HEK293 (cell line): ENCODE measurements at regions not wholly inside any gene's neighbourhood (a gene's known extent, or its start where the extent isn't known, plus 50 kb on each side); places are given as distances from the start of the nearest gene placed in this dataset.

Experiments
- CTCF ChIA-PET: fragments of 350-600 bp; formaldehyde crosslinking; extraction: SDS; loops from one replicate; lab custom pipeline; 2021; ENCODE audit warnings: antibody characterized with exemption; lab: Yijun Ruan, JAX
- POLR2A ChIA-PET: fragments of 300-600 bp; formaldehyde crosslinking; extraction: SDS; loops from one replicate; lab custom pipeline; 2020; ENCODE audit warnings: antibody characterized with exemption, inconsistent platforms; lab: Yijun Ruan, JAX
- H3K27ac ChIP-seq: fragments of 200-500 bp; sonication (Bioruptor generic); 2 replicates; pipeline ENCODE4 v1.5.1; 2014; ENCODE audit warnings: low read depth, low read length, control low read depth, inconsistent platforms; ENCODE audit errors: extremely low read depth
- H3K36me3 ChIP-seq, 2 experiments: fragments of 200-500 bp in 1 of 2; sonication (Bioruptor generic) in 1 of 2; 1 replicate in 1 of 2; 2 replicates in 1 of 2; pipeline ENCODE4 v1.5.1; 2014 to 2017; ENCODE audit warnings: inconsistent platforms in 2 of 2, low read length in 2 of 2; ENCODE audit not compliant: control insufficient read depth in 2 of 2, insufficient read depth in 1 of 2
- H3K4me1 ChIP-seq: fragments of 200-500 bp; sonication (Bioruptor generic); 2 replicates; pipeline ENCODE4 v1.5.1; 2014; ENCODE audit warnings: mild to moderate bottlenecking, low read length, inconsistent platforms; ENCODE audit not compliant: control insufficient read depth, insufficient read depth
- H3K4me3 ChIP-seq: 2 replicates; pipeline ENCODE4 v1.5.1; 2011; ENCODE audit warnings: low read depth, mild to moderate bottlenecking, control low read depth, low read length, moderate library complexity
- H3K9me3 ChIP-seq: fragments of 200-500 bp; sonication (Bioruptor generic); 2 replicates; pipeline ENCODE4 v1.5.1; 2014; ENCODE audit warnings: low read depth, low read length, inconsistent platforms; ENCODE audit not compliant: control insufficient read depth, insufficient read depth
- GLI2 ChIP-seq: fragments of 450-650 bp; formaldehyde crosslinking; IDR thresholded peaks from 2 replicates; pipeline ENCODE4; 2017; ENCODE audit warnings: missing biosample characterization, missing genetic modification characterization, low read depth, borderline replicate concordance
- MZF1 ChIP-seq: fragments of 450-650 bp; formaldehyde crosslinking; IDR thresholded peaks from 2 replicates; pipeline ENCODE4 v1.5.1; 2017; ENCODE audit warnings: missing biosample characterization, missing genetic modification characterization, borderline replicate concordance
- PRDM1 ChIP-seq: fragments of 450-650 bp; formaldehyde crosslinking; IDR thresholded peaks from 2 replicates; pipeline ENCODE4; 2016; ENCODE audit warnings: missing biosample characterization, missing genetic modification characterization
- TCF7L2 ChIP-seq: IDR thresholded peaks from 2 replicates; pipeline ENCODE4 v1.6.1; 2011; ENCODE audit warnings: low read depth, mild to moderate bottlenecking, inconsistent platforms, low read length, moderate library complexity, borderline replicate concordance
- ZFHX2 ChIP-seq: fragments of 450-650 bp; formaldehyde crosslinking; conservative IDR thresholded peaks from 2 replicates; pipeline ENCODE4 v1.5.1; 2016; ENCODE audit warnings: missing biosample characterization, missing genetic modification characterization
- ZIC2 ChIP-seq: fragments of 450-650 bp; formaldehyde crosslinking; IDR thresholded peaks from 2 replicates; pipeline ENCODE4 v1.5.1; 2016; ENCODE audit warnings: missing biosample characterization, missing genetic modification characterization
- ZNF112 ChIP-seq: fragments of 450-650 bp; formaldehyde crosslinking; IDR thresholded peaks from 2 replicates; pipeline ENCODE4 v1.5.0; 2017; ENCODE audit warnings: missing biosample characterization, missing genetic modification characterization
- ZNF140 ChIP-seq: fragments of 450-650 bp; formaldehyde crosslinking; IDR thresholded peaks from 2 replicates; pipeline ENCODE4 v1.5.1; 2016; ENCODE audit warnings: missing biosample characterization, missing genetic modification characterization
- ZNF174 ChIP-seq: fragments of 450-650 bp; formaldehyde crosslinking; IDR thresholded peaks from 2 replicates; pipeline ENCODE4 v1.5.0; 2017; ENCODE audit warnings: missing biosample characterization, mild to moderate bottlenecking, missing genetic modification characterization
- ZNF416 ChIP-seq: fragments of 450-650 bp; formaldehyde crosslinking; IDR thresholded peaks from 2 replicates; pipeline ENCODE4 v1.5.1; 2016; ENCODE audit warnings: missing biosample characterization, missing genetic modification characterization
- ZNF449 ChIP-seq: fragments of 450-650 bp; formaldehyde crosslinking; IDR thresholded peaks from 2 replicates; pipeline ENCODE4 v1.5.1; 2017; ENCODE audit warnings: missing biosample characterization, mild to moderate bottlenecking, missing genetic modification characterization, moderate library complexity
- ZNF48 ChIP-seq: fragments of 450-650 bp; formaldehyde crosslinking; IDR thresholded peaks from 2 replicates; pipeline ENCODE4 v1.5.1; 2016; ENCODE audit warnings: missing biosample characterization, missing genetic modification characterization
- ZNF521 ChIP-seq: fragments of 450-650 bp; formaldehyde crosslinking; IDR thresholded peaks from 2 replicates; pipeline ENCODE4 v1.5.1; 2017; ENCODE audit warnings: missing biosample characterization, mild to moderate bottlenecking, missing genetic modification characterization
- ZNF529 ChIP-seq: fragments of 450-650 bp; formaldehyde crosslinking; IDR thresholded peaks from 2 replicates; pipeline ENCODE4 v1.5.1; 2017; ENCODE audit warnings: missing genetic modification characterization, missing biosample characterization; ENCODE audit not compliant: insufficient replicate concordance
- ZNF621 ChIP-seq: fragments of 450-650 bp; formaldehyde crosslinking; IDR thresholded peaks from 2 replicates; pipeline ENCODE4 v1.5.1; 2017; ENCODE audit warnings: missing biosample characterization, missing genetic modification characterization
- ZNF692 ChIP-seq: fragments of 450-650 bp; formaldehyde crosslinking; IDR thresholded peaks from 2 replicates; pipeline ENCODE4 v1.5.1; 2016; ENCODE audit warnings: missing biosample characterization, missing genetic modification characterization
- ZNF701 ChIP-seq: fragments of 450-650 bp; formaldehyde crosslinking; IDR thresholded peaks from 2 replicates; pipeline ENCODE4 v1.5.1; 2016; ENCODE audit warnings: missing biosample characterization, missing genetic modification characterization
- TF ChIP-seq, protein P1 (sequence below): fragments of 450-650 bp; formaldehyde crosslinking; IDR thresholded peaks from 2 replicates; pipeline ENCODE4 v1.5.1; 2017; ENCODE audit warnings: missing biosample characterization, missing genetic modification characterization
- TF ChIP-seq, protein P2 (sequence below): fragments of 450-650 bp; formaldehyde crosslinking; IDR thresholded peaks from 2 replicates; pipeline ENCODE4 v1.5.1; 2016; ENCODE audit warnings: missing biosample characterization, missing genetic modification characterization
- TF ChIP-seq, protein P3 (sequence below): fragments of 450-650 bp; formaldehyde crosslinking; IDR thresholded peaks from 2 replicates; pipeline ENCODE4 v1.5.1; 2016; ENCODE audit warnings: missing biosample characterization, missing genetic modification characterization, borderline replicate concordance

DNA sequence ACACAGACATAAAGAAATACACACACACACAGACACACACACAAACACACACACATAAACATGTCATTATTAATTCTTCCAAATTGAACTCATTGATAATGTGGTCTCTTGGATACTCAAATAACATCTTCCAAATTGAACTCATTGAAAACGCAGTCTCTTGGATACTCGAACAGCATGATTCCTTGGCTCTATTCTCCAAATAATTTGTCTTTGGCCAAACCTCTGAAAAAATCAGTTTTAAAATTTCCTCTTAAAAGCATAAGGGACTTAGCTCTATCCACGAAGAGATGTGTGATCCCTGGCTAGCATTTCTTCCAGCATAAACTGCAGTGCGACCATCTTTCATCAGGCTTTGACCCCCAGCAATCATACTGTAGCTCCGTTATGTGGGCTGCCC, 296.6 kb downstream of the IRX2 start:
- H3K4me1 ChIP-seq = no peaks in the 10 kb centered on the region
- H3K9me3 ChIP-seq = no peaks in the 10 kb centered on the region
- ChIA-PET POLR2A (no interaction called here), CTCF (no interaction called here)
- TF ChIP-seq, protein P1, sequence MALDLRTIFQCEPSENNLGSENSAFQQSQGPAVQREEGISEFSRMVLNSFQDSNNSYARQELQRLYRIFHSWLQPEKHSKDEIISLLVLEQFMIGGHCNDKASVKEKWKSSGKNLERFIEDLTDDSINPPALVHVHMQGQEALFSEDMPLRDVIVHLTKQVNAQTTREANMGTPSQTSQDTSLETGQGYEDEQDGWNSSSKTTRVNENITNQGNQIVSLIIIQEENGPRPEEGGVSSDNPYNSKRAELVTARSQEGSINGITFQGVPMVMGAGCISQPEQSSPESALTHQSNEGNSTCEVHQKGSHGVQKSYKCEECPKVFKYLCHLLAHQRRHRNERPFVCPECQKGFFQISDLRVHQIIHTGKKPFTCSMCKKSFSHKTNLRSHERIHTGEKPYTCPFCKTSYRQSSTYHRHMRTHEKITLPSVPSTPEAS (tag by site-specific recombination) = 0 out of 2 replicates have a peak, but pooled peaks have one; percentile 5
- TF ChIP-seq ZNF692 (tag by site-specific recombination) = no peak
- H3K4me3 ChIP-seq = no peak overlapping the region
- no peak overlapping the region for H3K27ac ChIP-seq
- no peaks in the 10 kb centered on the region for H3K36me3 ChIP-seq

- no peak overlapping the region for H3K27ac ChIP-seq
- no peak overlapping the region for H3K4me3 ChIP-seq
- CTCF ChIA-PET = no interaction called here
- no peak for TF ChIP-seq ZNF140
- TF ChIP-seq ZNF48 = no peak
- no peak for TF ChIP-seq ZNF174 (tag by site-specific recombination)
- TF ChIP-seq PRDM1 (tag by site-specific recombination) = no peak
- TF ChIP-seq ZNF701 (tag by site-specific recombination) = no peak
- TF ChIP-seq TCF7L2 = no peak
- TF ChIP-seq ZNF621 (tag by site-specific recombination) = no peak
- TF ChIP-seq ZNF112 (tag by site-specific recombination) = no peak
- TF ChIP-seq ZNF416 (tag by site-specific recombination) = no peak
- TF ChIP-seq, protein P2, sequence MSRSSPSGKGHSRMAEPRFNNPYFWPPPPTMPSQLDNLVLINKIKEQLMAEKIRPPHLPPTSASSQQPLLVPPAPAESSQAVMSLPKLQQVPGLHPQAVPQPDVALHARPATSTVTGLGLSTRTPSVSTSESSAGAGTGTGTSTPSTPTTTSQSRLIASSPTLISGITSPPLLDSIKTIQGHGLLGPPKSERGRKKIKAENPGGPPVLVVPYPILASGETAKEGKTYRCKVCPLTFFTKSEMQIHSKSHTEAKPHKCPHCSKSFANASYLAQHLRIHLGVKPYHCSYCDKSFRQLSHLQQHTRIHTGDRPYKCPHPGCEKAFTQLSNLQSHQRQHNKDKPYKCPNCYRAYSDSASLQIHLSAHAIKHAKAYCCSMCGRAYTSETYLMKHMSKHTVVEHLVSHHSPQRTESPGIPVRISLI (tag by site-specific recombination) = no peak
- no peak for TF ChIP-seq ZNF521 (tag by site-specific recombination)
- TF ChIP-seq ZNF529 = no peak
- no peak for TF ChIP-seq ZFHX2 (tag by site-specific recombination)
- TF ChIP-seq MZF1 (tag by site-specific recombination) = no peak
- TF ChIP-seq ZNF449 (tag by site-specific recombination) = no peak
- no peaks in the 10 kb centered on the region for H3K36me3 ChIP-seq
- POLR2A ChIA-PET = no interaction called here
- no peaks in the 10 kb centered on the region for H3K9me3 ChIP-seq
- H3K4me1 ChIP-seq = no peaks in the 10 kb centered on the region
Observed at GRCh38 chr5:2453781-2454180, 297.7 kb downstream of the IRX2 start.

- Histone ChIP-seq H3K4me3 (no peak overlapping the region), H3K27ac (no peak overlapping the region), H3K36me3 (no peaks in the 10 kb centered on the region), H3K9me3 (no peaks in the 10 kb centered on the region), H3K4me1 (no peaks in the 10 kb centered on the region)
- ChIA-PET POLR2A (no interaction called here), CTCF (interaction anchor here (0.7 kb wide), 1 partner anchor 301 kb away, joined by 3 read pairs; no protein-coding TSS in a partner anchor)
- no peak for TF ChIP-seq GLI2 (tag by site-specific recombination)
- TF ChIP-seq ZIC2 (tag by site-specific recombination) = no peak
- TF ChIP-seq, protein P3, sequence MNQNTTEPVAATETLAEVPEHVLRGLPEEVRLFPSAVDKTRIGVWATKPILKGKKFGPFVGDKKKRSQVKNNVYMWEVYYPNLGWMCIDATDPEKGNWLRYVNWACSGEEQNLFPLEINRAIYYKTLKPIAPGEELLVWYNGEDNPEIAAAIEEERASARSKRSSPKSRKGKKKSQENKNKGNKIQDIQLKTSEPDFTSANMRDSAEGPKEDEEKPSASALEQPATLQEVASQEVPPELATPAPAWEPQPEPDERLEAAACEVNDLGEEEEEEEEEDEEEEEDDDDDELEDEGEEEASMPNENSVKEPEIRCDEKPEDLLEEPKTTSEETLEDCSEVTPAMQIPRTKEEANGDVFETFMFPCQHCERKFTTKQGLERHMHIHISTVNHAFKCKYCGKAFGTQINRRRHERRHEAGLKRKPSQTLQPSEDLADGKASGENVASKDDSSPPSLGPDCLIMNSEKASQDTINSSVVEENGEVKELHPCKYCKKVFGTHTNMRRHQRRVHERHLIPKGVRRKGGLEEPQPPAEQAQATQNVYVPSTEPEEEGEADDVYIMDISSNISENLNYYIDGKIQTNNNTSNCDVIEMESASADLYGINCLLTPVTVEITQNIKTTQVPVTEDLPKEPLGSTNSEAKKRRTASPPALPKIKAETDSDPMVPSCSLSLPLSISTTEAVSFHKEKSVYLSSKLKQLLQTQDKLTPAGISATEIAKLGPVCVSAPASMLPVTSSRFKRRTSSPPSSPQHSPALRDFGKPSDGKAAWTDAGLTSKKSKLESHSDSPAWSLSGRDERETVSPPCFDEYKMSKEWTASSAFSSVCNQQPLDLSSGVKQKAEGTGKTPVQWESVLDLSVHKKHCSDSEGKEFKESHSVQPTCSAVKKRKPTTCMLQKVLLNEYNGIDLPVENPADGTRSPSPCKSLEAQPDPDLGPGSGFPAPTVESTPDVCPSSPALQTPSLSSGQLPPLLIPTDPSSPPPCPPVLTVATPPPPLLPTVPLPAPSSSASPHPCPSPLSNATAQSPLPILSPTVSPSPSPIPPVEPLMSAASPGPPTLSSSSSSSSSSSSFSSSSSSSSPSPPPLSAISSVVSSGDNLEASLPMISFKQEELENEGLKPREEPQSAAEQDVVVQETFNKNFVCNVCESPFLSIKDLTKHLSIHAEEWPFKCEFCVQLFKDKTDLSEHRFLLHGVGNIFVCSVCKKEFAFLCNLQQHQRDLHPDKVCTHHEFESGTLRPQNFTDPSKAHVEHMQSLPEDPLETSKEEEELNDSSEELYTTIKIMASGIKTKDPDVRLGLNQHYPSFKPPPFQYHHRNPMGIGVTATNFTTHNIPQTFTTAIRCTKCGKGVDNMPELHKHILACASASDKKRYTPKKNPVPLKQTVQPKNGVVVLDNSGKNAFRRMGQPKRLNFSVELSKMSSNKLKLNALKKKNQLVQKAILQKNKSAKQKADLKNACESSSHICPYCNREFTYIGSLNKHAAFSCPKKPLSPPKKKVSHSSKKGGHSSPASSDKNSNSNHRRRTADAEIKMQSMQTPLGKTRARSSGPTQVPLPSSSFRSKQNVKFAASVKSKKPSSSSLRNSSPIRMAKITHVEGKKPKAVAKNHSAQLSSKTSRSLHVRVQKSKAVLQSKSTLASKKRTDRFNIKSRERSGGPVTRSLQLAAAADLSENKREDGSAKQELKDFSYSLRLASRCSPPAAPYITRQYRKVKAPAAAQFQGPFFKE (tag by site-specific recombination) = no peak
Observed at GRCh38 chr5:2451100-2451499, 300.4 kb downstream of the IRX2 start.
